HK-2 (cell line): ENCODE measurements at regions not wholly inside any gene's neighbourhood (a gene's known extent, or its start where the extent isn't known, plus 50 kb on each side); places are given as distances from the start of the nearest gene placed in this dataset.
"Not testable (repeated sequence)": the region's sequence is repeated elsewhere in the genome, so short reads cannot be mapped to it uniquely, and the experiment has no call there.

ENCODE experiments used
- DNase-seq: peaks from one replicate; pipeline ENCODE4 v3.0.0-alpha.2; 2018; ENCODE audit not compliant: unreplicated experiment

DNA sequence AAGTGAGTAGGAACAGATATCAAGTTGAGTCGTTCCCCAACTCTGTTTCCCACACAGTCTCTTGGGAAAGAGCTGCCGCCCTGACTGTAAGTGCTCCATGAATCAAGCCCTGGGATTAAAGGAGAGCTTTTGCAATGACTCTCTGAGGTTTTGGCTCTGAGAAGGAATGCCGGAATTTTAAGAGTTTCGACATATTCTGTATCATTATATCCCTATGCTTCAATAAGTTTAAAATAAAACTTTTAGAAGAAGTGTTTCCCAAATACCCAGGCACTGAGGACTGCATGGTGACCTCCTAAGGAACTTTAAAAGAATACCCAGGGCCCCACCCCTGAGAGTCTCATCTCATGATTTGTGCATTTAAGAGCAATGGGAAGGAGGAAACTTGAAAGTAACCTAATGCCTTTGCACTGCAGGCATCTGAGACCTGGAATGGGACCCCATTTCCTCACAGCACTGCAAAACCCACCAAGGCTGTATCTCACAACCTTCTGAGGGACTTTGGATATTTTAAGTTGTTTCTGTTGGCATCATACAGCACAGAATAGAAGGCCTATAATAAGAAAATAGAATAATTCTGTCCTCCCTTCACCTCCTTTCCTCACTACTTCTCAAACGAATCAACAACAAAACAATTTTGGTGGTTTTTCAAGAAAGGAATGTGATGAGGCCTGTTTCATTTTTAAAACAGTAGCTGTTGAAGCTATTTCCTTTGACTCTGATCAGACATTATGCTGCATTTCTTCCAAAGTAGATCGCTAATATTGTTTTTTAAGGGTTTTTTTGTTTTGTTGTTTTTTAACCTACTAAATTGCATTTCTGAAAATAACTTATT, 121.2 kb downstream of the GASK1B start:
- no peak for DNase-seq

- DNase-seq, result no peak
Measured at GRCh38 chr4:158050942-158051341, 121.9 kb downstream of the GASK1B start.

GRCh38 chr4:158046345-158046744, 126.5 kb downstream of the GASK1B start:
- no peak for DNase-seq

GRCh38 chr4:158043971-158044618, 128.7 kb downstream of the GASK1B start:
- no peak for DNase-seq

DNA sequence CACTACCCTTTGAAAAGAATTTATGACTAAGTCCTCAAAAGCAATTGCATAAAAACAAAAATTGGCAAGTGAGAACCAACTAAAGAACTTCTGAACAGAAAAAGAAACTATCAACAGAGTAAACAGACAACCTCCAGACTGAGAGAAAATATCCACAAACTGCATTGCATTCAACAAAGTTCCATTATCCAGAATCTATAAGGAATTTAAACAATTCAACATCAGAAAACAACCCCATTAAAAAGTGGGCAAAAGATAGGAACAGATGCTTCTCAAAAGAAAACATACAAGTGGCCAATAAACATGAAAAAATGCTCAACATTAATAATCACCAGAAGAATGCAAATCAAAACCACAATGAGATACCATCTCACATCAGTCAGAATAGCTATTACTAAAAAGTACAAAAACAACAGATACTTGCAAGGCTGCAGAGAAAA, 130.2 kb downstream of the GASK1B start:
- no peak for DNase-seq

DNA sequence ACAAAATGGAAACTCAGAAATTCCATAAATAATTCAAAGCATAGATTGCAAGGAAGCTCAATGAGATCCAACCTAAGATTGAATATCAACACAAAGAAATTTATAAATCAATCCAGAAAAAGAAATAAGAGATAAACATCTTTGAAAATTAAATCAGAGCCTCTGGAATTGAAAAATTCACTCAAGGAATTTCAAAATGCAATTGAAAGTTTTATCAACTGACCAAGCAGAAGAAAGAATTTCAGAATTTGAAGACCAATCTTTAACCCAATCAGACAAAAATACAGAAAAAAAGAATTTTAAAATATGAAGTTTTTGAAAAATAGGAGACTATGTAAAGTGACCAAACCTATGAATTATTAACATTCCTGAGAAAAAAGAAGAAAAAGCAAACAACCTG, 134.1 kb downstream of the GASK1B start:
- no peak for DNase-seq

- DNase-seq, result no peak
Measured at GRCh38 chr4:158036998-158037397, 135.8 kb downstream of the GASK1B start.

- DNase-seq, result no peak
Measured at GRCh38 chr4:158035662-158036195, 137.1 kb downstream of the GASK1B start.

- DNase-seq, result no peak
Measured at GRCh38 chr4:158033416-158034120, 139.3 kb downstream of the GASK1B start.

DNA sequence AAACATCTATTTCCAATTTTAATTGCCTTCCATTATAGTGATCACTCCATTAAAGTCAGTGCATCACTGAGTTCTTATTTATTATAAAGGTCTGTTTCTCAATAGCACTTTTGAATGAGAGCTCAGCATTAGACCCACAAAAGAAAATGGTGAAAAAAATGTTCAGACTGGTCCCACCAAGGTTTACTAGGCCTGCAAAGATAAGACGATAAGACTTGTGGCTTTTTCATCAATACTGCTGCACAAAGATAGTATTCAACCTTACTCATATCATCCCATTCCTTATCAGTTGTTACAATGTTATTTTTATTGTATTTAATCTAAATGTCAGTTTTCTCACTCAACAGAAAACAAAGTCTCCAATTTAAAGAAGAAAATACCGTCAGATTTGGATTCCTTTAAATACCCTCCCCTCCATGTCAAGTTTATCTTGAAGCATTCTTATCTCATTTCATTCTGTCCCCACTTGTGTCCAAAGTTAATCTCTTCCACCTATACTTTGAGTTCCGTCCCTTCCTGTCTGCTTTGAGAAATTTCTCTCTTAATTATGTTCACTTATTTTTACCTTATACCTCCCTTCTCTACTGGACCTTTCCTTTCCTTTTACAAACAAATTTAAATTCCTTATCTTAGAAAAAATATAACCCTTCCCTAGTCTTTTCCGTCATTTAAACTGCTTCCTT, 140.0 kb downstream of the GASK1B start:
- no peak for DNase-seq

DNA sequence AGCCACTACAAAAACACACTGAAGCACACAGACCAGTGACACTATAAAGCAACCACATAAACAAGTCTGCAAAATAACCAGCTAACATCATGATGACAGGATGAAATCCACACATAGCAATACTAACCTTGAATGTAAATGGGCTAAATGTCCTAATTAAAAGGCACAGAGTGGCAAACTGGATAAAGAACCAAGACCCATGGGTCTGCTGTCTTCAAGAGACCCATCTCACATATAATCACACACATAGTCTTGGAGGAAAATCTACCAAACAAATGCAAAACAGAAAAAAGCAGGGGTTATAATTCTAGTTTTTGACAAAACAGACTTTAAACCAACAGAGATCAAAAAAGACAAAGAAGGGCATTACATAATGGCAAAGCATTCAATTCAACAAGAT, 144.4 kb downstream of the GASK1B start:
- DNase-seq, result not testable (repeated sequence)

DNA sequence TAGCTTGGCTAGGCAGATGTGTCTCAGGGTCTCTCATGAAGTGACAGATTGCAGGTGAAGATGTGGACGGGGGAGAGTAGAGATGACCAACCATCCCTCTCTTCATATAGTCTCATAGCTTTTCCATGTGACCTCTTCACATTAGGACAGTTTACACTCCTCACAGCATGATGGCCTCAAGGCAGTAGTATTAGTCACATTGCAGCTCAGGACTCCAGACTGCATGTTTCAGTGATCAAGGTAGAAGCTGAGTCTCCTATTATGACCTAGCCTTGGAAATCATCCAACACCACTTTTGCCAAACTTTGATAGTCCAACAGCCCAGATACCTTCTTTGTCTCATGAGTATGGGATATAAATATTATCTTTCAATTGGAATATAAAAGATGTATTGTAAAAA, 147.7 kb downstream of the GASK1B start:
- DNase-seq, result no peak

DNA sequence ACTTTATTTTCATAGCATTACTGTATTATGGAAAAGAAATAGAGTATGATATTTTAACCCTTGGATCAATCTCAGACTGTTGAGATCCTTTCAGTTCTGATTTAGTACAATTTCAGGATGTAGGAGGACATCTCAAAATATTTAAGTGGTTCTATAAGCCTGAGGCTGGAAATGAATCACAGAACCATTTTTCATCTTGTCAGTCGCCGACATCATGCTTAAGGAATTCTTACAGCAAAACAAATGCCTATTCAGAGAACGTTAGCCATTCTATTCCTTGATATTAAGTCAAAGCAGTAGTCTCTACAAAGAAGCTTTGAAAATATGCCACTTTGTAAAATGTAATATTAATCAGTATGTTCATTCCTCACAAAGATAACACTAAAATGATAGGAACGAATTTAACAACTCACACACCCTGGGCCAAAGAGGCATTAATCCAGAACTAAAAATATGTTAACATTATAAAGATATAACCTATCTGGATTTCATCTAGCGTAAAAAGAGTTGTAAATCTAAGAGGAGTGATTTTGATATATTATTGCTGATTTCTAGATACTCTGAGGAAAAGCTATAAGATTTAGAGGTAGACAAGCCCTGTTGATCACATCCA, 152.0 kb downstream of the GASK1B start:
- DNase-seq, result no peak

- DNase-seq, result no peak
Measured at GRCh38 chr4:158020176-158020575, 152.6 kb downstream of the GASK1B start.

- no peak for DNase-seq
Measured at GRCh38 chr4:158018831-158019230, 154.0 kb downstream of the GASK1B start.

GRCh38 chr4:158018221-158018830, 154.5 kb downstream of the GASK1B start:
- DNase-seq, result no peak

GRCh38 chr4:158016511-158016910, 156.3 kb downstream of the GASK1B start:
- DNase-seq, result no peak

- no peak for DNase-seq
Measured at GRCh38 chr4:158015241-158015640, 157.6 kb downstream of the GASK1B start.

GRCh38 chr4:158013858-158014257, 159.0 kb downstream of the GASK1B start:
- DNase-seq, result no peak

- DNase-seq, result no peak
Measured at GRCh38 chr4:158010361-158010760, 162.5 kb downstream of the GASK1B start.
